HepG2 (cell line): ENCODE measurements at regions not wholly inside any gene's neighbourhood (a gene's known extent, or its start where the extent isn't known, plus 50 kb on each side); places are given as distances from the start of the nearest gene placed in this dataset.

Experiments
- ATF7-NPFF ChIP-seq: sonication (generic); formaldehyde crosslinking; IDR thresholded peaks from 2 replicates; pipeline ENCODE4 v1.8.1; 2023; ENCODE audit warnings: mild to moderate bottlenecking, low read depth, missing genetic modification reagents, moderate library complexity
- CREM ChIP-seq, 2 experiments: sonication (generic) in 1 of 2; formaldehyde crosslinking in 1 of 2; IDR thresholded peaks; 2 replicates each; pipeline versions ENCODE4 v1.4.0 to v1.6.1; 2016 to 2020; ENCODE audit warnings: antibody characterized with exemption in 1 of 2, mild to moderate bottlenecking in 1 of 2, missing genetic modification reagents in 1 of 2
- ELF1 ChIP-seq: sonication (generic); formaldehyde crosslinking; IDR thresholded peaks from 2 replicates; pipeline ENCODE4 v1.4.0; 2020; ENCODE audit warnings: missing genetic modification reagents
- FOSL1 ChIP-seq: sonication (generic); formaldehyde crosslinking; IDR thresholded peaks from 2 replicates; pipeline ENCODE4 v1.9.0; 2021; ENCODE audit warnings: missing genetic modification reagents, borderline replicate concordance
- FOXC1 ChIP-seq: sonication (generic); formaldehyde crosslinking; IDR thresholded peaks from 2 replicates; pipeline ENCODE4 v1.8.0; 2022; ENCODE audit warnings: mild to moderate bottlenecking, missing genetic modification reagents, borderline replicate concordance
- GABPA ChIP-seq, 2 experiments: IDR thresholded peaks; 2 replicates each; pipeline ENCODE4 v1.6.1; 2011 to 2016; ENCODE audit warnings: low read depth in 2 of 2, low read length in 1 of 2, missing biosample characterization in 1 of 2, missing genetic modification characterization in 1 of 2
- HDAC2 ChIP-seq: sonication (generic); formaldehyde crosslinking; IDR thresholded peaks from 2 replicates; pipeline ENCODE4 v1.4.0; 2020; ENCODE audit warnings: missing genetic modification reagents
- IKZF1 ChIP-seq: fragments of 450-650 bp; IDR thresholded peaks from 2 replicates; pipeline ENCODE4 v1.7.1; 2016
- KAT7 ChIP-seq: IDR thresholded peaks from 2 replicates; pipeline ENCODE4 v1.6.1; 2018; ENCODE audit warnings: borderline replicate concordance, missing compliant biosample characterization
- NCOA5 ChIP-seq: sonication (generic); formaldehyde crosslinking; IDR thresholded peaks from 2 replicates; pipeline ENCODE4 v1.4.0; 2020; ENCODE audit warnings: missing genetic modification reagents
- NFIB ChIP-seq: sonication (generic); formaldehyde crosslinking; IDR thresholded peaks from 2 replicates; pipeline ENCODE4 v1.9.0; 2021; ENCODE audit warnings: missing genetic modification reagents, mild to moderate bottlenecking, borderline replicate concordance
- RARA ChIP-seq: IDR thresholded peaks from 2 replicates; pipeline ENCODE4 v1.6.1; 2016; ENCODE audit warnings: missing genetic modification reagents, missing compliant biosample characterization
- RORA ChIP-seq: sonication (generic); formaldehyde crosslinking; IDR thresholded peaks from 2 replicates; pipeline ENCODE4 v1.5.0; 2020; ENCODE audit warnings: mild to moderate bottlenecking, missing genetic modification reagents, moderate library complexity
- TBX2 ChIP-seq: sonication (generic); formaldehyde crosslinking; IDR thresholded peaks from 2 replicates; pipeline ENCODE4 v1.5.0; 2020; ENCODE audit warnings: missing genetic modification reagents, mild to moderate bottlenecking, borderline replicate concordance
- ZNF260 ChIP-seq: sonication (generic); formaldehyde crosslinking; IDR thresholded peaks from 2 replicates; pipeline ENCODE4 v1.4.0; 2020; ENCODE audit warnings: missing genetic modification reagents, low read depth, mild to moderate bottlenecking, borderline replicate concordance
- ZNF326 ChIP-seq: sonication (generic); formaldehyde crosslinking; IDR thresholded peaks from 2 replicates; pipeline ENCODE4 v1.4.0; 2020; ENCODE audit warnings: missing genetic modification reagents, borderline replicate concordance
- ZNF354B ChIP-seq: sonication (generic); formaldehyde crosslinking; IDR thresholded peaks from 2 replicates; pipeline ENCODE4 v1.8.0; 2022; ENCODE audit warnings: mild to moderate bottlenecking, missing genetic modification reagents
- ZNF543 ChIP-seq: sonication (generic); formaldehyde crosslinking; IDR thresholded peaks from 2 replicates; pipeline ENCODE4 v1.4.0; 2020; ENCODE audit warnings: mild to moderate bottlenecking, missing genetic modification reagents
- ZNF569 ChIP-seq: sonication (generic); formaldehyde crosslinking; IDR thresholded peaks from 2 replicates; pipeline ENCODE4 v1.5.0; 2020; ENCODE audit warnings: mild to moderate bottlenecking, missing genetic modification reagents, moderate library complexity, borderline replicate concordance
- ZNF614 ChIP-seq: IDR thresholded peaks from 2 replicates; pipeline ENCODE4 v1.6.1; 2018; ENCODE audit warnings: missing biosample characterization, missing genetic modification reagents, inconsistent platforms, borderline replicate concordance
- ZNF776 ChIP-seq: sonication (generic); formaldehyde crosslinking; IDR thresholded peaks from 2 replicates; pipeline ENCODE4 v1.4.0; 2020; ENCODE audit warnings: mild to moderate bottlenecking, missing genetic modification reagents
- ZNF782 ChIP-seq: sonication (generic); formaldehyde crosslinking; IDR thresholded peaks from 2 replicates; pipeline ENCODE4 v1.4.0; 2020; ENCODE audit warnings: missing genetic modification reagents, mild to moderate bottlenecking, borderline replicate concordance
- TF ChIP-seq, protein P1 (sequence below): sonication (generic); formaldehyde crosslinking; IDR thresholded peaks from 2 replicates; pipeline ENCODE4 v1.4.0; 2020; ENCODE audit warnings: missing genetic modification reagents, borderline replicate concordance
- TF ChIP-seq, protein P2 (sequence below): sonication (generic); formaldehyde crosslinking; IDR thresholded peaks from 2 replicates; pipeline ENCODE4 v1.4.0; 2020; ENCODE audit warnings: missing genetic modification reagents

DNA sequence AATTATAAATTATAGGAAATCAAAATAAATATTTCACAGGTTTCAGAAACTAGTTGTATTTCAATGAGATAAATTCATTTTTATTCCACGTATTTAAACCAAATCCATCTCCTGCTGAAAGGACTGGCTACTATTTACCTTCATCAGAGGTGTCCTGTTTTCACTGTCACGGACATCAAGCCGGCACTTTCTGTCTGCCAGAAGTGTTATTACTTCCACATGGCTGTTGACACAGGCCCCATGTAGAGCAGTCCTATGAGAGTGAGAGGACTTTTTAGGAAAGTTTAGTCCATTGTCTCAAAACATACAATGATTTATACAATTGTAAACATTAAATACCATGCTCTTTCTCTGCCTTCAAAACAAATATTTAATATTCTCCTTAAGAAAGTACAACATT lies 100.4 kb upstream of the ACBD5 start (continued):
- TF ChIP-seq ATF7-NPFF = no peak
- TF ChIP-seq ZNF782 (CRISPR knock-in tag) = no peak
- no peak for TF ChIP-seq ZNF776
- TF ChIP-seq NFIB = no peak
- TF ChIP-seq ZNF260 (CRISPR knock-in tag) = no peak
- TF ChIP-seq ZNF614 (CRISPR knock-in tag) = no peak
- peak; percentile 27; the same call in 1 of the 2 replicates for TF ChIP-seq CREM (IDR thresholded peaks at IDR 0.05)
- no peak for TF ChIP-seq CREM (CRISPR knock-in tag; IDR thresholded peaks at IDR 0.05)
- no peak for TF ChIP-seq IKZF1
- TF ChIP-seq ZNF354B (CRISPR knock-in tag) = no peak
- no peak for TF ChIP-seq ZNF326 (CRISPR knock-in tag)
- TF ChIP-seq FOXC1 = no peak
- TF ChIP-seq, protein P1, sequence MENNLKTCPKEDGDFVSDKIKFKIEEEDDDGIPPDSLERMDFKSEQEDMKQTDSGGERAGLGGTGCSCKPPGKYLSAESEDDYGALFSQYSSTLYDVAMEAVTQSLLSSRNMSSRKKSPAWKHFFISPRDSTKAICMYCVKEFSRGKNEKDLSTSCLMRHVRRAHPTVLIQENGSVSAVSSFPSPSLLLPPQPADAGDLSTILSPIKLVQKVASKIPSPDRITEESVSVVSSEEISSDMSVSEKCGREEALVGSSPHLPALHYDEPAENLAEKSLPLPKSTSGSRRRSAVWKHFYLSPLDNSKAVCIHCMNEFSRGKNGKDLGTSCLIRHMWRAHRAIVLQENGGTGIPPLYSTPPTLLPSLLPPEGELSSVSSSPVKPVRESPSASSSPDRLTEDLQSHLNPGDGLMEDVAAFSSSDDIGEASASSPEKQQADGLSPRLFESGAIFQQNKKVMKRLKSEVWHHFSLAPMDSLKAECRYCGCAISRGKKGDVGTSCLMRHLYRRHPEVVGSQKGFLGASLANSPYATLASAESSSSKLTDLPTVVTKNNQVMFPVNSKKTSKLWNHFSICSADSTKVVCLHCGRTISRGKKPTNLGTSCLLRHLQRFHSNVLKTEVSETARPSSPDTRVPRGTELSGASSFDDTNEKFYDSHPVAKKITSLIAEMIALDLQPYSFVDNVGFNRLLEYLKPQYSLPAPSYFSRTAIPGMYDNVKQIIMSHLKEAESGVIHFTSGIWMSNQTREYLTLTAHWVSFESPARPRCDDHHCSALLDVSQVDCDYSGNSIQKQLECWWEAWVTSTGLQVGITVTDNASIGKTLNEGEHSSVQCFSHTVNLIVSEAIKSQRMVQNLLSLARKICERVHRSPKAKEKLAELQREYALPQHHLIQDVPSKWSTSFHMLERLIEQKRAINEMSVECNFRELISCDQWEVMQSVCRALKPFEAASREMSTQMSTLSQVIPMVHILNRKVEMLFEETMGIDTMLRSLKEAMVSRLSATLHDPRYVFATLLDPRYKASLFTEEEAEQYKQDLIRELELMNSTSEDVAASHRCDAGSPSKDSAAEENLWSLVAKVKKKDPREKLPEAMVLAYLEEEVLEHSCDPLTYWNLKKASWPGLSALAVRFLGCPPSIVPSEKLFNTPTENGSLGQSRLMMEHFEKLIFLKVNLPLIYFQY = no peak
- TF ChIP-seq RORA = no peak
- TF ChIP-seq RARA (CRISPR knock-in tag) = 0 out of 2 replicates have a peak, but pooled peaks have one; percentile 28
- TF ChIP-seq KAT7 (CRISPR knock-in tag) = no peak
- no peak for TF ChIP-seq NCOA5 (CRISPR knock-in tag)
- TF ChIP-seq ELF1 (CRISPR knock-in tag) = no peak
- TF ChIP-seq HDAC2 (CRISPR knock-in tag) = no peak
- TF ChIP-seq ZNF543 (CRISPR knock-in tag) = no peak
- no peak for TF ChIP-seq ZNF569 (CRISPR knock-in tag)
- TF ChIP-seq, protein P2, sequence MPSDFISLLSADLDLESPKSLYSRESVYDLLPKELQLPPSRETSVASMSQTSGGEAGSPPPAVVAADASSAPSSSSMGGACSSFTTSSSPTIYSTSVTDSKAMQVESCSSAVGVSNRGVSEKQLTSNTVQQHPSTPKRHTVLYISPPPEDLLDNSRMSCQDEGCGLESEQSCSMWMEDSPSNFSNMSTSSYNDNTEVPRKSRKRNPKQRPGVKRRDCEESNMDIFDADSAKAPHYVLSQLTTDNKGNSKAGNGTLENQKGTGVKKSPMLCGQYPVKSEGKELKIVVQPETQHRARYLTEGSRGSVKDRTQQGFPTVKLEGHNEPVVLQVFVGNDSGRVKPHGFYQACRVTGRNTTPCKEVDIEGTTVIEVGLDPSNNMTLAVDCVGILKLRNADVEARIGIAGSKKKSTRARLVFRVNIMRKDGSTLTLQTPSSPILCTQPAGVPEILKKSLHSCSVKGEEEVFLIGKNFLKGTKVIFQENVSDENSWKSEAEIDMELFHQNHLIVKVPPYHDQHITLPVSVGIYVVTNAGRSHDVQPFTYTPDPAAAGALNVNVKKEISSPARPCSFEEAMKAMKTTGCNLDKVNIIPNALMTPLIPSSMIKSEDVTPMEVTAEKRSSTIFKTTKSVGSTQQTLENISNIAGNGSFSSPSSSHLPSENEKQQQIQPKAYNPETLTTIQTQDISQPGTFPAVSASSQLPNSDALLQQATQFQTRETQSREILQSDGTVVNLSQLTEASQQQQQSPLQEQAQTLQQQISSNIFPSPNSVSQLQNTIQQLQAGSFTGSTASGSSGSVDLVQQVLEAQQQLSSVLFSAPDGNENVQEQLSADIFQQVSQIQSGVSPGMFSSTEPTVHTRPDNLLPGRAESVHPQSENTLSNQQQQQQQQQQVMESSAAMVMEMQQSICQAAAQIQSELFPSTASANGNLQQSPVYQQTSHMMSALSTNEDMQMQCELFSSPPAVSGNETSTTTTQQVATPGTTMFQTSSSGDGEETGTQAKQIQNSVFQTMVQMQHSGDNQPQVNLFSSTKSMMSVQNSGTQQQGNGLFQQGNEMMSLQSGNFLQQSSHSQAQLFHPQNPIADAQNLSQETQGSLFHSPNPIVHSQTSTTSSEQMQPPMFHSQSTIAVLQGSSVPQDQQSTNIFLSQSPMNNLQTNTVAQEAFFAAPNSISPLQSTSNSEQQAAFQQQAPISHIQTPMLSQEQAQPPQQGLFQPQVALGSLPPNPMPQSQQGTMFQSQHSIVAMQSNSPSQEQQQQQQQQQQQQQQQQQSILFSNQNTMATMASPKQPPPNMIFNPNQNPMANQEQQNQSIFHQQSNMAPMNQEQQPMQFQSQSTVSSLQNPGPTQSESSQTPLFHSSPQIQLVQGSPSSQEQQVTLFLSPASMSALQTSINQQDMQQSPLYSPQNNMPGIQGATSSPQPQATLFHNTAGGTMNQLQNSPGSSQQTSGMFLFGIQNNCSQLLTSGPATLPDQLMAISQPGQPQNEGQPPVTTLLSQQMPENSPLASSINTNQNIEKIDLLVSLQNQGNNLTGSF = no peak
- no peak for TF ChIP-seq GABPA (IDR thresholded peaks at IDR 0.05; ENCODE audit: low read depth, low read length)
- no peak for TF ChIP-seq GABPA (CRISPR knock-in tag; IDR thresholded peaks at IDR 0.05; ENCODE audit: low read depth)
- TF ChIP-seq TBX2 (CRISPR knock-in tag) = peak; percentile 41; the same call in 1 of the 2 replicates
- no peak for TF ChIP-seq FOSL1 (CRISPR knock-in tag)
